Skeletal muscle tissue (tissue), 3 donors: ENCODE measurements at regions not wholly inside any gene's neighbourhood (a gene's known extent, or its start where the extent isn't known, plus 50 kb on each side); places are given as distances from the start of the nearest gene placed in this dataset.

Source experiments
- H3K27ac ChIP-seq: one replicate; pipeline ENCODE4 v1.7.0; 2013; ENCODE audit warnings: mild to moderate bottlenecking, low read depth, low read length, inconsistent platforms
- H3K27me3 ChIP-seq, 3 donors: one replicate each; pipeline ENCODE4 v1.7.0; 2013; ENCODE audit warnings: low read length in 3 of 3; ENCODE audit not compliant: control insufficient read depth in 3 of 3, insufficient read depth in 3 of 3
- H3K36me3 ChIP-seq, 3 donors: one replicate each; pipeline ENCODE4 v1.7.0; 2013; ENCODE audit warnings: low read length in 3 of 3; ENCODE audit not compliant: control insufficient read depth in 3 of 3, insufficient read depth in 3 of 3
- H3K4me1 ChIP-seq, 3 donors: one replicate each; pipeline ENCODE4 v1.7.0; 2013; ENCODE audit warnings: low read length in 3 of 3, mild to moderate bottlenecking in 3 of 3; ENCODE audit not compliant: control insufficient read depth in 3 of 3, insufficient read depth in 3 of 3
- H3K4me3 ChIP-seq, 3 donors: one replicate each; pipeline ENCODE4 v1.7.0; 2013; ENCODE audit warnings: low read length in 3 of 3
- H3K9ac ChIP-seq, 3 donors: one replicate each; pipeline ENCODE4 v1.7.0; 2013; ENCODE audit warnings: low read length in 3 of 3, mild to moderate bottlenecking in 3 of 3, moderate library complexity in 2 of 3, low read depth in 1 of 3
- H3K9me3 ChIP-seq, 3 donors: one replicate each; pipeline ENCODE4 v1.7.0; 2013; ENCODE audit warnings: low read length in 3 of 3; ENCODE audit not compliant: control insufficient read depth in 3 of 3
- donor health status: Osteomylitis.

GRCh38 chr12:98151105-98151590 is 364.2 kb upstream of the TMPO start:
- no peaks in the 10 kb centered on the region for H3K9me3 ChIP-seq
- H3K36me3 ChIP-seq, result no peaks in the 10 kb centered on the region
- H3K27me3 ChIP-seq, result no peaks in the 10 kb centered on the region
- H3K4me1 ChIP-seq, result no peaks in the 10 kb centered on the region
- H3K27ac ChIP-seq, result no peak overlapping the region
- H3K4me3 ChIP-seq, result no peak overlapping the region
- H3K9ac ChIP-seq, result no peak overlapping the region

GRCh38 chr12:98151984-98152383 is 363.4 kb upstream of the TMPO start:
- Histone ChIP-seq H3K4me1 (no peaks in the 10 kb centered on the region), H3K9ac (no peak overlapping the region), H3K27ac (no peak overlapping the region), H3K4me3 (no peak overlapping the region), H3K36me3 (no peaks in the 10 kb centered on the region), H3K27me3 (no peaks in the 10 kb centered on the region), H3K9me3 (no peaks in the 10 kb centered on the region)

- Histone ChIP-seq H3K27ac (no peak overlapping the region), H3K4me1 (no peaks in the 10 kb centered on the region), H3K9ac (no peak overlapping the region), H3K9me3 (no peaks in the 10 kb centered on the region), H3K27me3 (no peaks in the 10 kb centered on the region), H3K4me3 (no peak overlapping the region), H3K36me3 (no peaks in the 10 kb centered on the region)
These were observed 360.5 kb upstream of the TMPO start for GRCh38 chr12:98154850-98155249.

GRCh38 chr12:98156697-98157096 is 358.7 kb upstream of the TMPO start:
- Histone ChIP-seq H3K4me3 (no peak overlapping the region), H3K27me3 (no peaks in the 10 kb centered on the region), H3K9me3 (no peaks in the 10 kb centered on the region), H3K36me3 (no peaks in the 10 kb centered on the region), H3K27ac (no peak overlapping the region), H3K9ac (no peak overlapping the region), H3K4me1 (no peaks in the 10 kb centered on the region)

- no peak overlapping the region for H3K27ac ChIP-seq
- H3K9me3 ChIP-seq, result no peaks in the 10 kb centered on the region
- H3K9ac ChIP-seq, result no peak overlapping the region
- no peaks in the 10 kb centered on the region for H3K36me3 ChIP-seq
- no peaks in the 10 kb centered on the region for H3K4me1 ChIP-seq
- H3K4me3 ChIP-seq, result no peak overlapping the region
- no peaks in the 10 kb centered on the region for H3K27me3 ChIP-seq
These were observed 352.3 kb upstream of the TMPO start for GRCh38 chr12:98162906-98163678.

GRCh38 chr12:98172304-98172703 is 343.1 kb upstream of the TMPO start:
- no peaks in the 10 kb centered on the region for H3K9me3 ChIP-seq
- H3K4me3 ChIP-seq, result no peak overlapping the region
- no peaks in the 10 kb centered on the region for H3K4me1 ChIP-seq
- no peak overlapping the region for H3K27ac ChIP-seq
- H3K27me3 ChIP-seq, result no peaks in the 10 kb centered on the region
- no peak overlapping the region for H3K9ac ChIP-seq
- H3K36me3 ChIP-seq, result no peaks in the 10 kb centered on the region

- no peaks in the 10 kb centered on the region for H3K4me1 ChIP-seq
- H3K9me3 ChIP-seq, result no peaks in the 10 kb centered on the region
- no peaks in the 10 kb centered on the region for H3K27me3 ChIP-seq
- no peaks in the 10 kb centered on the region for H3K36me3 ChIP-seq
- no peak overlapping the region for H3K9ac ChIP-seq
- no peak overlapping the region for H3K4me3 ChIP-seq
- H3K27ac ChIP-seq, result no peak overlapping the region
These were observed 342.6 kb upstream of the TMPO start for GRCh38 chr12:98172801-98173200.

GRCh38 chr12:98173773-98174427 is 341.5 kb upstream of the TMPO start:
- H3K27ac ChIP-seq, result no peak overlapping the region
- H3K27me3 ChIP-seq, result no peaks in the 10 kb centered on the region
- H3K4me1 ChIP-seq, result no peaks in the 10 kb centered on the region
- H3K36me3 ChIP-seq, result no peaks in the 10 kb centered on the region
- no peak overlapping the region for H3K9ac ChIP-seq
- no peak overlapping the region for H3K4me3 ChIP-seq
- no peaks in the 10 kb centered on the region for H3K9me3 ChIP-seq

GRCh38 chr12:98174428-98174809 is 341.0 kb upstream of the TMPO start:
- Histone ChIP-seq H3K27ac (no peak overlapping the region), H3K27me3 (no peaks in the 10 kb centered on the region), H3K4me3 (no peak overlapping the region), H3K4me1 (no peaks in the 10 kb centered on the region), H3K9me3 (no peaks in the 10 kb centered on the region), H3K36me3 (no peaks in the 10 kb centered on the region), H3K9ac (no peak overlapping the region)

GRCh38 chr12:98178126-98178525 is 337.3 kb upstream of the TMPO start:
- Histone ChIP-seq H3K4me1 (no peaks in the 10 kb centered on the region), H3K36me3 (no peaks in the 10 kb centered on the region), H3K9me3 (no peaks in the 10 kb centered on the region), H3K27ac (no peak overlapping the region), H3K9ac (no peak overlapping the region), H3K4me3 (no peak overlapping the region), H3K27me3 (no peaks in the 10 kb centered on the region)
